ENCODE measurements at regions not wholly inside any gene's neighbourhood (a gene's known extent, or its start where the extent isn't known, plus 50 kb on each side); places are given as distances from the start of the nearest gene placed in this dataset.

DNA sequence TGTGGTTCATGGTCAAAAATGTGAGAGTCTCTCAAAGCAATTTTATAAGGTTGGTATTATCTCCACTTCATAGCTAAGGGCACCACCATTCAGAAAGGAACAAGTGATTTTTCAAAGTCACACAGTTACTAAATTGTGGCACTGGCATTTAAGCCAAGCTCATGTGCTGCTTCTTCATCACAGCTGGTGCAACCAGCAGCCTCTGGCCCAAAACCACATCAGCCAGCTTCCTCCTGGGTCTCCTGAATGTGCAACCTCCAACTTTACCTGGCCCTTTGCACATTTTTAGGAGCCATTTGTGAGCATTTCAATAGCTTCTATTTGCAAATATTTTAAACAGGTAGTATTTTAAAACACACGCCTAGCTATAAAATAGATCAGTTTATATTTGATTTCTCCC is 293.7 kb downstream of the BCL11A start:
- TF ChIP-seq, protein P1, sequence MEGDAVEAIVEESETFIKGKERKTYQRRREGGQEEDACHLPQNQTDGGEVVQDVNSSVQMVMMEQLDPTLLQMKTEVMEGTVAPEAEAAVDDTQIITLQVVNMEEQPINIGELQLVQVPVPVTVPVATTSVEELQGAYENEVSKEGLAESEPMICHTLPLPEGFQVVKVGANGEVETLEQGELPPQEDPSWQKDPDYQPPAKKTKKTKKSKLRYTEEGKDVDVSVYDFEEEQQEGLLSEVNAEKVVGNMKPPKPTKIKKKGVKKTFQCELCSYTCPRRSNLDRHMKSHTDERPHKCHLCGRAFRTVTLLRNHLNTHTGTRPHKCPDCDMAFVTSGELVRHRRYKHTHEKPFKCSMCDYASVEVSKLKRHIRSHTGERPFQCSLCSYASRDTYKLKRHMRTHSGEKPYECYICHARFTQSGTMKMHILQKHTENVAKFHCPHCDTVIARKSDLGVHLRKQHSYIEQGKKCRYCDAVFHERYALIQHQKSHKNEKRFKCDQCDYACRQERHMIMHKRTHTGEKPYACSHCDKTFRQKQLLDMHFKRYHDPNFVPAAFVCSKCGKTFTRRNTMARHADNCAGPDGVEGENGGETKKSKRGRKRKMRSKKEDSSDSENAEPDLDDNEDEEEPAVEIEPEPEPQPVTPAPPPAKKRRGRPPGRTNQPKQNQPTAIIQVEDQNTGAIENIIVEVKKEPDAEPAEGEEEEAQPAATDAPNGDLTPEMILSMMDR (IDR thresholded peaks at IDR 0.05; ENCODE audit: poor library complexity, severe bottlenecking): no peak
- TF ChIP-seq EZH2 (IDR thresholded peaks at IDR 0.05; ENCODE audit: borderline replicate concordance, insufficient read depth, low read length, poor library complexity, severe bottlenecking): no peak
